ENCODE measurements at regions not wholly inside any gene's neighbourhood (a gene's known extent, or its start where the extent isn't known, plus 50 kb on each side); places are given as distances from the start of the nearest gene placed in this dataset.

DNA sequence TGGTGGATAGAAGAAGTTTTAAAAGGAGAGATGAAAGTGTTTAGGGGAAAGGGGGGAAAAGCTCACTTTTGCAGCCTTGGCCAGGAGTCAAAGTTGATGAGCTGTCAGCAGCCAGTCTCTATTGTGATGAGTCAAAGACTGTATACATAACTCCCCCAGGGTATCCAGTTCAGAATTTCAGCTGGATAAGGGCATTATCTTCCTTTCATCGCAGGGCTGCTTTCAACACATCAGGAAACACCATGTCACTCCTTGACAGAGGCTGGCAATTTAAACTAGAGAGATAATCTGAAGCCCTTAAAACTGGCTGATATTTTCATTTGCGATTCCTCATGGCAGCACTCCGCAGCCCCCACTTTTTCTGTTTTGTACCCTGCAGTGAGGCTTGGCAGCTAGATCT is 328.5 kb downstream of the TBX15 start:
- Mint-ChIP-seq H3K9me3 (ENCODE audit: unreplicated experiment) (no peaks in the 10 kb centered on the region), H3K4me3 (ENCODE audit: unreplicated experiment) (no peak overlapping the region), H3K4me1 (ENCODE audit: low read depth, unreplicated experiment) (peaks cover 2% of the 10 kb centered on the region), H3K36me3 (ENCODE audit: low read depth, unreplicated experiment) (no peaks in the 10 kb centered on the region), H3K27me3 (ENCODE audit: low read depth, unreplicated experiment) (no peaks in the 10 kb centered on the region), H3K27ac (ENCODE audit: unreplicated experiment) (no peak overlapping the region)
- Histone ChIP-seq H2AFZ (ENCODE audit: low read depth, low read length) (no peak overlapping the region), H3K4me2 (ENCODE audit: low read length) (no peak overlapping the region), H3K9me3 (ENCODE audit: insufficient read depth, low read depth, low read length) (no peaks in the 10 kb centered on the region), H3K4me1 (ENCODE audit: insufficient read depth, low read length) (no peaks in the 10 kb centered on the region), H3K27me3 (ENCODE audit: insufficient read depth, low read length) (no peaks in the 10 kb centered on the region), H3K27ac (ENCODE audit: low read depth, low read length) (no peak overlapping the region), H3K9ac (ENCODE audit: low read length) (no peak overlapping the region), H4K20me1 (ENCODE audit: insufficient read depth, low read length) (no peaks in the 10 kb centered on the region), H3K79me2 (ENCODE audit: insufficient read depth, low read length) (no peaks in the 10 kb centered on the region), H3K4me3 (ENCODE audit: insufficient read depth, low read depth, low read length) (no peak overlapping the region), H3K36me3 (ENCODE audit: insufficient read depth, low read length) (no peaks in the 10 kb centered on the region)
- no peak for DNase-seq (ENCODE audit: low read depth)
- TF ChIP-seq, protein P1, sequence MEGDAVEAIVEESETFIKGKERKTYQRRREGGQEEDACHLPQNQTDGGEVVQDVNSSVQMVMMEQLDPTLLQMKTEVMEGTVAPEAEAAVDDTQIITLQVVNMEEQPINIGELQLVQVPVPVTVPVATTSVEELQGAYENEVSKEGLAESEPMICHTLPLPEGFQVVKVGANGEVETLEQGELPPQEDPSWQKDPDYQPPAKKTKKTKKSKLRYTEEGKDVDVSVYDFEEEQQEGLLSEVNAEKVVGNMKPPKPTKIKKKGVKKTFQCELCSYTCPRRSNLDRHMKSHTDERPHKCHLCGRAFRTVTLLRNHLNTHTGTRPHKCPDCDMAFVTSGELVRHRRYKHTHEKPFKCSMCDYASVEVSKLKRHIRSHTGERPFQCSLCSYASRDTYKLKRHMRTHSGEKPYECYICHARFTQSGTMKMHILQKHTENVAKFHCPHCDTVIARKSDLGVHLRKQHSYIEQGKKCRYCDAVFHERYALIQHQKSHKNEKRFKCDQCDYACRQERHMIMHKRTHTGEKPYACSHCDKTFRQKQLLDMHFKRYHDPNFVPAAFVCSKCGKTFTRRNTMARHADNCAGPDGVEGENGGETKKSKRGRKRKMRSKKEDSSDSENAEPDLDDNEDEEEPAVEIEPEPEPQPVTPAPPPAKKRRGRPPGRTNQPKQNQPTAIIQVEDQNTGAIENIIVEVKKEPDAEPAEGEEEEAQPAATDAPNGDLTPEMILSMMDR (IDR thresholded peaks at IDR 0.05; ENCODE audit: insufficient read depth, low read depth, low read length) = no peak
- TF ChIP-seq EZH2 (IDR thresholded peaks at IDR 0.05; ENCODE audit: insufficient read depth, low read length) = no peak
- no peak for FAIRE-seq

DNA sequence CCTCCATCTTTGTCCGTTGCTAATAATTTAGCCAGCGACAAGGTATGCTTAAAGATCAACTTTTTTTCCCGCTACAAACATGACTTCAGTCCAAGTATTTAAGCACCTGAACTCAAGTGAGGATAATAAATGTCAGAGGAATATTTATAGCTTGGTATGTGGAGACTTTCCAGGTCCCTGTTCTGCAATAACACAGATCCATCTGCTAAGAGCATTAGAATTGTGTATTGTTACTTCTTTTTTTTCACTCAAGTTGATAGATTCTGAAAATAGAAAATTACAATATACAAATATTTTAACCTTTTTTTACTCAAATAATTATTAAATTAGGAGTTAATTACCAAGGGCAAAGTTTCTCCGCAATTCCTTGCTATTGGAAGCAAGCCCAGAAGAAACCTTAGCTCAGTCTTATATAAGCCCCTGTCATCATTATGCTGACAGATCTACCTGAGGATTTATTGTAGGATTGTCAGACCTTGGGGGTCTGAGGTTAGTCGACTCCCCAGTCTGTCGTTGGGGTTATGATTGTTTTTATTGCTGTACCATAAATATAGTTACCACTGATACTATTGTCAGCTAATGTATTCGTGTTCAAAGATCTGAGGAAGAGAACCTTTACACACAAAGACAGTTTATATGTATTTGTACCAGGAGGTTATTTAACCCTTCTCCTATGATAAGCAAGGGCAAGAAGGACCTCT is 337.9 kb downstream of the TBX15 start:
- Mint-ChIP-seq H3K4me3 (ENCODE audit: unreplicated experiment) (no peak overlapping the region), H3K9me3 (ENCODE audit: unreplicated experiment) (no peaks in the 10 kb centered on the region), H3K36me3 (ENCODE audit: low read depth, unreplicated experiment) (no peaks in the 10 kb centered on the region), H3K27me3 (ENCODE audit: low read depth, unreplicated experiment) (no peaks in the 10 kb centered on the region), H3K27ac (ENCODE audit: unreplicated experiment) (no peak overlapping the region), H3K4me1 (ENCODE audit: low read depth, unreplicated experiment) (no peaks in the 10 kb centered on the region)
- Histone ChIP-seq H3K9me3 (ENCODE audit: insufficient read depth, low read depth, low read length) (no peaks in the 10 kb centered on the region), H3K4me2 (ENCODE audit: low read length) (no peak overlapping the region), H4K20me1 (ENCODE audit: insufficient read depth, low read length) (no peaks in the 10 kb centered on the region), H3K9ac (ENCODE audit: low read length) (no peak overlapping the region), H3K36me3 (ENCODE audit: insufficient read depth, low read length) (no peaks in the 10 kb centered on the region), H3K27ac (ENCODE audit: low read depth, low read length) (no peak overlapping the region), H3K79me2 (ENCODE audit: insufficient read depth, low read length) (no peaks in the 10 kb centered on the region), H2AFZ (ENCODE audit: low read depth, low read length) (no peak overlapping the region), H3K27me3 (ENCODE audit: insufficient read depth, low read length) (no peaks in the 10 kb centered on the region), H3K4me1 (ENCODE audit: insufficient read depth, low read length) (no peaks in the 10 kb centered on the region), H3K4me3 (ENCODE audit: insufficient read depth, low read depth, low read length) (no peak overlapping the region)
- FAIRE-seq (no peak), DNase-seq (ENCODE audit: low read depth) (no peak)
- TF ChIP-seq, protein P1 (IDR thresholded peaks at IDR 0.05; ENCODE audit: insufficient read depth, low read depth, low read length) = no peak
- no peak for TF ChIP-seq EZH2 (IDR thresholded peaks at IDR 0.05; ENCODE audit: insufficient read depth, low read length)

DNA sequence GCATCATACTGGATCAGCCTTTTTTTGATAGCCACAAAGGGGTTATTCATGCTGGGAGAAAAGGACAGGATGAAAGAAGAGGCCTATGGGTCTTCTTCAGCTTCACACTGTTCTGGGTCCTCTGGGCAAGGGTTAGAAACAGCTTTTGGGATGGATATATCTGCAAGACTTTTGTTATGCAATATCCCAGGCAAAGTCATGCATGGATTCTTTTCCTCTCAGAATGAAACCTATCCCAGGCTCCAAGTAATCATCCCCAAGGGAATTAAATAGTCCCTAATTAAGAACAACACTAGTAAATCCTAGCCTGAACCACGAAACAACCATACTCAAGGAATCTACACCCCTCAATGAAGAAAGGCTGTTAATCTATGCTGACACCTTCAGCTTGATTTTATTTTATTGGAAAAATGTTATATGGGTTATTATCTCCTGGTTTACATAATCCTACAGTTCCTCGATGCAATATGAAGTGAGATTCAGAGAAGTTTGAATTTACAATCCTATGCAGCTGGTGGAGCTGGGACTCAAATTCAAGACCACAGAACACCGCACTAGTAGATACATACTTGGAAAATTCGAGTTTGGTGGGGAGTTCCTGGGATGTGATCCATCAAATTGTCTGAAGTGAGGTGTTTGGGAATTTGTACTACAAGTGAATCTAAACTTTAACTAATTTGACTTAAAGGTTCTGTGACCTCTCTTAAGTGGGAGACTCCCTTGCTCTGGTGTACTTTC is 338.6 kb downstream of the TBX15 start:
- TF ChIP-seq, protein P1 (IDR thresholded peaks at IDR 0.05; ENCODE audit: insufficient read depth, low read depth, low read length) = no peak
- no peak for TF ChIP-seq EZH2 (IDR thresholded peaks at IDR 0.05; ENCODE audit: insufficient read depth, low read length)
- no peaks in the 10 kb centered on the region for H3K36me3 ChIP-seq (ENCODE audit: insufficient read depth, low read length)
- no peaks in the 10 kb centered on the region for H3K27me3 ChIP-seq (ENCODE audit: insufficient read depth, low read length)
- no peak overlapping the region for H3K27ac ChIP-seq (ENCODE audit: low read depth, low read length)
- Mint-ChIP-seq H3K4me1 (ENCODE audit: low read depth, unreplicated experiment) (no peaks in the 10 kb centered on the region), H3K27me3 (ENCODE audit: low read depth, unreplicated experiment) (no peaks in the 10 kb centered on the region), H3K4me3 (ENCODE audit: unreplicated experiment) (no peak overlapping the region), H3K36me3 (ENCODE audit: low read depth, unreplicated experiment) (no peaks in the 10 kb centered on the region), H3K27ac (ENCODE audit: unreplicated experiment) (no peak overlapping the region), H3K9me3 (ENCODE audit: unreplicated experiment) (no peaks in the 10 kb centered on the region)
- no peak overlapping the region for H3K9ac ChIP-seq (ENCODE audit: low read length)
- no peak overlapping the region for H3K4me2 ChIP-seq (ENCODE audit: low read length)
- no peaks in the 10 kb centered on the region for H3K79me2 ChIP-seq (ENCODE audit: insufficient read depth, low read length)
- no peaks in the 10 kb centered on the region for H3K4me1 ChIP-seq (ENCODE audit: insufficient read depth, low read length)
- DNase-seq (ENCODE audit: low read depth) = no peak
- no peak for FAIRE-seq
- H4K20me1 ChIP-seq (ENCODE audit: insufficient read depth, low read length) = no peaks in the 10 kb centered on the region
- H3K9me3 ChIP-seq (ENCODE audit: insufficient read depth, low read depth, low read length) = no peaks in the 10 kb centered on the region
- no peak overlapping the region for H3K4me3 ChIP-seq (ENCODE audit: insufficient read depth, low read depth, low read length)
- H2AFZ ChIP-seq (ENCODE audit: low read depth, low read length) = no peak overlapping the region

Measured in astrocyte (in vitro differentiated cells and primary cell).